WTC11 (cell line): ENCODE measurements at regions not wholly inside any gene's neighbourhood (a gene's known extent, or its start where the extent isn't known, plus 50 kb on each side); places are given as distances from the start of the nearest gene placed in this dataset.

ENCODE experiments used
- ATAC-seq: fragments of 200-7000 bp; cut with Tn5 transposase; 2 replicates; pipeline ENCODE4 v1.10.0; 2021; ENCODE audit warnings: mild to moderate bottlenecking, moderate library complexity
- CTCF ChIA-PET: fragments of 300-600 bp; sonication (Branson Sonifier 250); formaldehyde crosslinking; loops from one replicate; lab custom pipeline; 2021; ENCODE audit warnings: antibody characterized with exemption; lab: Charles Lee
- POLR2A ChIA-PET: fragments of 350-600 bp; sonication (Branson Sonifier 250); formaldehyde crosslinking; loops from one replicate; lab custom pipeline; 2021; ENCODE audit warnings: antibody characterized with exemption; lab: Charles Lee
- DNase-seq: peaks from one replicate; pipeline ENCODE4 v3.0.0; 2021; ENCODE audit warnings: low spot score
- H3K27ac Mint-ChIP-seq: 2 replicates; pipeline ENCODE4 v1.8.0; 2021; ENCODE audit warnings: mixed read lengths
- H3K27me3 Mint-ChIP-seq: 2 replicates; pipeline ENCODE4 v1.8.0; 2021; ENCODE audit warnings: low read depth, mild to moderate bottlenecking, moderate library complexity, mixed read lengths
- H3K36me3 Mint-ChIP-seq: 2 replicates; pipeline ENCODE4 v1.8.0; 2021; ENCODE audit warnings: mixed read lengths
- H3K4me1 Mint-ChIP-seq: 2 replicates; pipeline ENCODE4 v1.8.0; 2022; ENCODE audit warnings: mixed read lengths
- H3K4me3 Mint-ChIP-seq: 2 replicates; pipeline ENCODE4 v1.8.0; 2021; ENCODE audit warnings: mild to moderate bottlenecking, moderate library complexity, mixed read lengths
- H3K9me3 Mint-ChIP-seq: 2 replicates; pipeline ENCODE4 v1.8.0; 2021; ENCODE audit warnings: mixed read lengths
- ESRRA ChIP-seq: sonication (generic); formaldehyde crosslinking; IDR thresholded peaks from 2 replicates; pipeline ENCODE4 v1.8.1; 2022; ENCODE audit warnings: mild to moderate bottlenecking, missing genetic modification reagents, borderline replicate concordance
- MYBL2 ChIP-seq: sonication (generic); formaldehyde crosslinking; IDR thresholded peaks from 2 replicates; pipeline ENCODE4 v1.8.1; 2023; ENCODE audit warnings: mild to moderate bottlenecking, moderate library complexity, missing genetic modification reagents
- NR2C2 ChIP-seq: sonication (generic); formaldehyde crosslinking; IDR thresholded peaks from 2 replicates; pipeline ENCODE4 v1.8.0; 2022; ENCODE audit warnings: mild to moderate bottlenecking, missing genetic modification reagents
- SMAD4 ChIP-seq: sonication (generic); formaldehyde crosslinking; IDR thresholded peaks from 2 replicates; pipeline ENCODE4 v1.8.0; 2022; ENCODE audit warnings: mild to moderate bottlenecking, missing genetic modification reagents
- ZNF263 ChIP-seq: sonication (generic); formaldehyde crosslinking; IDR thresholded peaks from 2 replicates; pipeline ENCODE4 v1.8.1; 2022; ENCODE audit warnings: low read depth, mild to moderate bottlenecking, moderate library complexity, missing genetic modification reagents
- ZNF396 ChIP-seq: fragments of 250-450 bp; sonication (Bioruptor Pico); IDR thresholded peaks from 2 replicates; pipeline ENCODE4 v1.8.0; 2021; ENCODE audit warnings: mild to moderate bottlenecking, moderate library complexity, borderline replicate concordance
- TF ChIP-seq, protein P1 (sequence below): sonication (generic); formaldehyde crosslinking; IDR thresholded peaks from 2 replicates; pipeline ENCODE4 v1.8.0; 2022; ENCODE audit warnings: mild to moderate bottlenecking, missing genetic modification reagents
- TF ChIP-seq, protein P2 (sequence below): sonication (generic); formaldehyde crosslinking; IDR thresholded peaks from 2 replicates; pipeline ENCODE4 v1.8.1; 2023; ENCODE audit warnings: mild to moderate bottlenecking, missing genetic modification reagents, moderate library complexity
- TF ChIP-seq, protein P3 (sequence below): fragments of 250-450 bp; sonication (Bioruptor Pico); IDR thresholded peaks from 2 replicates; pipeline ENCODE4 v2.1.2; 2022; ENCODE audit warnings: mild to moderate bottlenecking, moderate library complexity
- TF ChIP-seq, protein P4 (sequence below): fragments of 200-600 bp; IDR thresholded peaks from 2 replicates; pipeline ENCODE4 v1.8.0; 2022; ENCODE audit warnings: antibody characterized with exemption
- TF ChIP-seq, protein P5 (sequence below): fragments of 250-450 bp; sonication (Bioruptor Pico); IDR thresholded peaks from 2 replicates; pipeline ENCODE4 v1.8.0; 2021; ENCODE audit warnings: mild to moderate bottlenecking
- TF ChIP-seq, protein P6 (sequence below): sonication (generic); formaldehyde crosslinking; IDR thresholded peaks from 2 replicates; pipeline ENCODE4 v1.8.1; 2023; ENCODE audit warnings: mild to moderate bottlenecking, missing genetic modification reagents, borderline replicate concordance
- TF ChIP-seq, protein P7 (sequence below): sonication (generic); formaldehyde crosslinking; IDR thresholded peaks from 2 replicates; pipeline ENCODE4 v1.8.0; 2023; ENCODE audit warnings: mild to moderate bottlenecking, missing genetic modification reagents
- TF ChIP-seq, protein P8 (sequence below): sonication (generic); formaldehyde crosslinking; IDR thresholded peaks from 2 replicates; pipeline ENCODE4 v1.8.1; 2023; ENCODE audit warnings: mild to moderate bottlenecking, missing genetic modification reagents, moderate library complexity
- TF ChIP-seq, protein P9 (sequence below): sonication (generic); formaldehyde crosslinking; IDR thresholded peaks from 2 replicates; pipeline ENCODE4 v1.8.1; 2023; ENCODE audit warnings: mild to moderate bottlenecking, missing genetic modification reagents

DNA sequence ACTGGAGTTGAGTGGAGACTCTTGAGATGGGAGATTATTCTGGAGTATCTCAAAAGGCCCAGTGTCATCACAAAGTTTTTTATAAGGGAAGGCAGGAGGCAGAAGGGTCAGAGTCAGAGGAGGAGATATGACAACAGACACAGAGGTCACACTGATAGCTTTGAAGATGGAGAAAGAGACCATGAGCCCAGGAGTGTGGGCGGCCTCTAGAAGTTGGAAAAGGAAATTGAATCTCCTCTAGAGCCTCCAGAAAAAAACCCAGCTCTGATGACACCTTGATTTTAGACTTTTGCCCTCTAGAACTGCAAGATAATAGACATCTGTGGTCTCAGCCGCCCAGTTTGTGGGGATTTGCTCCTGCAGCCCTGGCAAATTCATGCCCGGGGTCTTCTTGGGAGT lies 64.8 kb upstream of the SPTLC1 start (continued):
- TF ChIP-seq, protein P1, sequence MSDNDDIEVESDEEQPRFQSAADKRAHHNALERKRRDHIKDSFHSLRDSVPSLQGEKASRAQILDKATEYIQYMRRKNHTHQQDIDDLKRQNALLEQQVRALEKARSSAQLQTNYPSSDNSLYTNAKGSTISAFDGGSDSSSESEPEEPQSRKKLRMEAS (CRISPR knock-in tag) = no peak

DNA sequence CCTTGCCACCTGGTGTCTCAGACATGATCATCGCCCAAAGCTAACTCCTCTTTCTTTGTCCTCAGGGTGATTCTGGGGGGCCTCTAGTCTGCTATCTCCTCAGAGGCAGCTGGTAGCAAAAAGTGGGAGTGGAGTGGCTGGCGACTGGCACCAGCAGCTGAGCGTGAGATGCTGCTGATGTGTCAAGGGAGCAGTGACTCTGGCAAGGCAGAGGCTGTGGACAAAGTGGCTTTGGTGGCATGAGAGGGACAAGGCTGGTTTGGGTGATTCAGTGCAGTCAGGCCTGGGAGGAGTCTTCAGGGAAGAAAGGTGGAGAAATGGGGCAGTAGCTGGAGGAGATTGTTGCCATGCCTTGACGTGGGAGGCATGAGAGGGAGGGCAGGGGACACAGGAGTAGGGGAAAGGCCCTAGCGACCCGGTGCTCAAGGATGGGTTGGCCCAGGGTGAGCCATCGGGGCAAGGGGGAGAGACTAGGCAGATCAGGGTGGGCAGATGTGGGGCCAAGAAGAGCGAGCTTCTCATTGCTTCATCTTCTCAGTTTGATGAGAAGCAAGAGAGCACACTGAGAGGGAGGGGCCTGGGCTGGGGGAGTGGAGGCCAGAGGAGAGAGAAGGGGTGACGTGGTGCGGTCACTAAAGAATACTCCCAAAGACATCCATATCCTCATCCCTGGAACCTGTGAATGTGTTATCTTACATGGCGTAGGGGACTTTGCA lies 64.2 kb upstream of the SPTLC1 start:
- DNase-seq (no peak), ATAC-seq (no peak)
- POLR2A ChIA-PET = no interaction called here
- peaks cover 40% of the 10 kb centered on the region for H3K9me3 Mint-ChIP-seq
- H3K27me3 Mint-ChIP-seq = no peaks in the 10 kb centered on the region
- H3K36me3 Mint-ChIP-seq = peaks cover 13% of the 10 kb centered on the region
- H3K4me1 Mint-ChIP-seq = no peaks in the 10 kb centered on the region
- H3K4me3 Mint-ChIP-seq = no peak overlapping the region
- CTCF ChIA-PET = interaction anchor here (6.2 kb wide), 1 partner anchor 40 kb away, joined by 29 read pairs; no protein-coding TSS in a partner anchor
- TF ChIP-seq ZNF263 = no peak
- TF ChIP-seq, protein P2, sequence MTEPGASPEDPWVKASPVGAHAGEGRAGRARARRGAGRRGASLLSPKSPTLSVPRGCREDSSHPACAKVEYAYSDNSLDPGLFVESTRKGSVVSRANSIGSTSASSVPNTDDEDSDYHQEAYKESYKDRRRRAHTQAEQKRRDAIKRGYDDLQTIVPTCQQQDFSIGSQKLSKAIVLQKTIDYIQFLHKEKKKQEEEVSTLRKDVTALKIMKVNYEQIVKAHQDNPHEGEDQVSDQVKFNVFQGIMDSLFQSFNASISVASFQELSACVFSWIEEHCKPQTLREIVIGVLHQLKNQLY = no peak
- TF ChIP-seq, protein P3, sequence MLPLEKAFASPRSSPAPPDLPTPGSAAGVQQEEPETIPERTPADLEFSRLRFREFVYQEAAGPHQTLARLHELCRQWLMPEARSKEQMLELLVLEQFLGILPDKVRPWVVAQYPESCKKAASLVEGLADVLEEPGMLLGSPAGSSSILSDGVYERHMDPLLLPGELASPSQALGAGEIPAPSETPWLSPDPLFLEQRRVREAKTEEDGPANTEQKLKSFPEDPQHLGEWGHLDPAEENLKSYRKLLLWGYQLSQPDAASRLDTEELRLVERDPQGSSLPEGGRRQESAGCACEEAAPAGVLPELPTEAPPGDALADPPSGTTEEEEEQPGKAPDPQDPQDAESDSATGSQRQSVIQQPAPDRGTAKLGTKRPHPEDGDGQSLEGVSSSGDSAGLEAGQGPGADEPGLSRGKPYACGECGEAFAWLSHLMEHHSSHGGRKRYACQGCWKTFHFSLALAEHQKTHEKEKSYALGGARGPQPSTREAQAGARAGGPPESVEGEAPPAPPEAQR (CRISPR knock-in tag) = no peak
- TF ChIP-seq, protein P4, sequence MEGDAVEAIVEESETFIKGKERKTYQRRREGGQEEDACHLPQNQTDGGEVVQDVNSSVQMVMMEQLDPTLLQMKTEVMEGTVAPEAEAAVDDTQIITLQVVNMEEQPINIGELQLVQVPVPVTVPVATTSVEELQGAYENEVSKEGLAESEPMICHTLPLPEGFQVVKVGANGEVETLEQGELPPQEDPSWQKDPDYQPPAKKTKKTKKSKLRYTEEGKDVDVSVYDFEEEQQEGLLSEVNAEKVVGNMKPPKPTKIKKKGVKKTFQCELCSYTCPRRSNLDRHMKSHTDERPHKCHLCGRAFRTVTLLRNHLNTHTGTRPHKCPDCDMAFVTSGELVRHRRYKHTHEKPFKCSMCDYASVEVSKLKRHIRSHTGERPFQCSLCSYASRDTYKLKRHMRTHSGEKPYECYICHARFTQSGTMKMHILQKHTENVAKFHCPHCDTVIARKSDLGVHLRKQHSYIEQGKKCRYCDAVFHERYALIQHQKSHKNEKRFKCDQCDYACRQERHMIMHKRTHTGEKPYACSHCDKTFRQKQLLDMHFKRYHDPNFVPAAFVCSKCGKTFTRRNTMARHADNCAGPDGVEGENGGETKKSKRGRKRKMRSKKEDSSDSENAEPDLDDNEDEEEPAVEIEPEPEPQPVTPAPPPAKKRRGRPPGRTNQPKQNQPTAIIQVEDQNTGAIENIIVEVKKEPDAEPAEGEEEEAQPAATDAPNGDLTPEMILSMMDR = no peak
- TF ChIP-seq, protein P5, sequence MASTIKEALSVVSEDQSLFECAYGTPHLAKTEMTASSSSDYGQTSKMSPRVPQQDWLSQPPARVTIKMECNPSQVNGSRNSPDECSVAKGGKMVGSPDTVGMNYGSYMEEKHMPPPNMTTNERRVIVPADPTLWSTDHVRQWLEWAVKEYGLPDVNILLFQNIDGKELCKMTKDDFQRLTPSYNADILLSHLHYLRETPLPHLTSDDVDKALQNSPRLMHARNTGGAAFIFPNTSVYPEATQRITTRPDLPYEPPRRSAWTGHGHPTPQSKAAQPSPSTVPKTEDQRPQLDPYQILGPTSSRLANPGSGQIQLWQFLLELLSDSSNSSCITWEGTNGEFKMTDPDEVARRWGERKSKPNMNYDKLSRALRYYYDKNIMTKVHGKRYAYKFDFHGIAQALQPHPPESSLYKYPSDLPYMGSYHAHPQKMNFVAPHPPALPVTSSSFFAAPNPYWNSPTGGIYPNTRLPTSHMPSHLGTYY = no peak
- no peak for TF ChIP-seq SMAD4 (CRISPR knock-in tag)
- no peak for TF ChIP-seq NR2C2 (CRISPR knock-in tag)
- TF ChIP-seq MYBL2 (CRISPR knock-in tag) = no peak
- TF ChIP-seq, protein P6, sequence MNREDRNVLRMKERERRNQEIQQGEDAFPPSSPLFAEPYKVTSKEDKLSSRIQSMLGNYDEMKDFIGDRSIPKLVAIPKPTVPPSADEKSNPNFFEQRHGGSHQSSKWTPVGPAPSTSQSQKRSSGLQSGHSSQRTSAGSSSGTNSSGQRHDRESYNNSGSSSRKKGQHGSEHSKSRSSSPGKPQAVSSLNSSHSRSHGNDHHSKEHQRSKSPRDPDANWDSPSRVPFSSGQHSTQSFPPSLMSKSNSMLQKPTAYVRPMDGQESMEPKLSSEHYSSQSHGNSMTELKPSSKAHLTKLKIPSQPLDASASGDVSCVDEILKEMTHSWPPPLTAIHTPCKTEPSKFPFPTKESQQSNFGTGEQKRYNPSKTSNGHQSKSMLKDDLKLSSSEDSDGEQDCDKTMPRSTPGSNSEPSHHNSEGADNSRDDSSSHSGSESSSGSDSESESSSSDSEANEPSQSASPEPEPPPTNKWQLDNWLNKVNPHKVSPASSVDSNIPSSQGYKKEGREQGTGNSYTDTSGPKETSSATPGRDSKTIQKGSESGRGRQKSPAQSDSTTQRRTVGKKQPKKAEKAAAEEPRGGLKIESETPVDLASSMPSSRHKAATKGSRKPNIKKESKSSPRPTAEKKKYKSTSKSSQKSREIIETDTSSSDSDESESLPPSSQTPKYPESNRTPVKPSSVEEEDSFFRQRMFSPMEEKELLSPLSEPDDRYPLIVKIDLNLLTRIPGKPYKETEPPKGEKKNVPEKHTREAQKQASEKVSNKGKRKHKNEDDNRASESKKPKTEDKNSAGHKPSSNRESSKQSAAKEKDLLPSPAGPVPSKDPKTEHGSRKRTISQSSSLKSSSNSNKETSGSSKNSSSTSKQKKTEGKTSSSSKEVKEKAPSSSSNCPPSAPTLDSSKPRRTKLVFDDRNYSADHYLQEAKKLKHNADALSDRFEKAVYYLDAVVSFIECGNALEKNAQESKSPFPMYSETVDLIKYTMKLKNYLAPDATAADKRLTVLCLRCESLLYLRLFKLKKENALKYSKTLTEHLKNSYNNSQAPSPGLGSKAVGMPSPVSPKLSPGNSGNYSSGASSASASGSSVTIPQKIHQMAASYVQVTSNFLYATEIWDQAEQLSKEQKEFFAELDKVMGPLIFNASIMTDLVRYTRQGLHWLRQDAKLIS (CRISPR knock-in tag) = no peak
- TF ChIP-seq, protein P7, sequence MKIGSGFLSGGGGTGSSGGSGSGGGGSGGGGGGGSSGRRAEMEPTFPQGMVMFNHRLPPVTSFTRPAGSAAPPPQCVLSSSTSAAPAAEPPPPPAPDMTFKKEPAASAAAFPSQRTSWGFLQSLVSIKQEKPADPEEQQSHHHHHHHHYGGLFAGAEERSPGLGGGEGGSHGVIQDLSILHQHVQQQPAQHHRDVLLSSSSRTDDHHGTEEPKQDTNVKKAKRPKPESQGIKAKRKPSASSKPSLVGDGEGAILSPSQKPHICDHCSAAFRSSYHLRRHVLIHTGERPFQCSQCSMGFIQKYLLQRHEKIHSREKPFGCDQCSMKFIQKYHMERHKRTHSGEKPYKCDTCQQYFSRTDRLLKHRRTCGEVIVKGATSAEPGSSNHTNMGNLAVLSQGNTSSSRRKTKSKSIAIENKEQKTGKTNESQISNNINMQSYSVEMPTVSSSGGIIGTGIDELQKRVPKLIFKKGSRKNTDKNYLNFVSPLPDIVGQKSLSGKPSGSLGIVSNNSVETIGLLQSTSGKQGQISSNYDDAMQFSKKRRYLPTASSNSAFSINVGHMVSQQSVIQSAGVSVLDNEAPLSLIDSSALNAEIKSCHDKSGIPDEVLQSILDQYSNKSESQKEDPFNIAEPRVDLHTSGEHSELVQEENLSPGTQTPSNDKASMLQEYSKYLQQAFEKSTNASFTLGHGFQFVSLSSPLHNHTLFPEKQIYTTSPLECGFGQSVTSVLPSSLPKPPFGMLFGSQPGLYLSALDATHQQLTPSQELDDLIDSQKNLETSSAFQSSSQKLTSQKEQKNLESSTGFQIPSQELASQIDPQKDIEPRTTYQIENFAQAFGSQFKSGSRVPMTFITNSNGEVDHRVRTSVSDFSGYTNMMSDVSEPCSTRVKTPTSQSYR = no peak
- TF ChIP-seq, protein P8, sequence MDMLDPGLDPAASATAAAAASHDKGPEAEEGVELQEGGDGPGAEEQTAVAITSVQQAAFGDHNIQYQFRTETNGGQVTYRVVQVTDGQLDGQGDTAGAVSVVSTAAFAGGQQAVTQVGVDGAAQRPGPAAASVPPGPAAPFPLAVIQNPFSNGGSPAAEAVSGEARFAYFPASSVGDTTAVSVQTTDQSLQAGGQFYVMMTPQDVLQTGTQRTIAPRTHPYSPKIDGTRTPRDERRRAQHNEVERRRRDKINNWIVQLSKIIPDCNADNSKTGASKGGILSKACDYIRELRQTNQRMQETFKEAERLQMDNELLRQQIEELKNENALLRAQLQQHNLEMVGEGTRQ = no peak
- TF ChIP-seq ESRRA = no peak
- TF ChIP-seq ZNF396 (CRISPR knock-in tag) = no peak
- TF ChIP-seq, protein P9, sequence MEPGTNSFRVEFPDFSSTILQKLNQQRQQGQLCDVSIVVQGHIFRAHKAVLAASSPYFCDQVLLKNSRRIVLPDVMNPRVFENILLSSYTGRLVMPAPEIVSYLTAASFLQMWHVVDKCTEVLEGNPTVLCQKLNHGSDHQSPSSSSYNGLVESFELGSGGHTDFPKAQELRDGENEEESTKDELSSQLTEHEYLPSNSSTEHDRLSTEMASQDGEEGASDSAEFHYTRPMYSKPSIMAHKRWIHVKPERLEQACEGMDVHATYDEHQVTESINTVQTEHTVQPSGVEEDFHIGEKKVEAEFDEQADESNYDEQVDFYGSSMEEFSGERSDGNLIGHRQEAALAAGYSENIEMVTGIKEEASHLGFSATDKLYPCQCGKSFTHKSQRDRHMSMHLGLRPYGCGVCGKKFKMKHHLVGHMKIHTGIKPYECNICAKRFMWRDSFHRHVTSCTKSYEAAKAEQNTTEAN = no peak
- TF ChIP-seq, all 79 proteins: peak for 0
- H3K27ac Mint-ChIP-seq = no peak overlapping the region
